ENCODE measurements at regions not wholly inside any gene's neighbourhood (a gene's known extent, or its start where the extent isn't known, plus 50 kb on each side); places are given as distances from the start of the nearest gene placed in this dataset.

GRCh38 chr10:84805149-84805548 is 476.8 kb downstream of the CCSER2 start:
- POLR2A ChIA-PET: no interaction called here
- DNase-seq (ENCODE audit: extremely low spot score): no peak
- CTCF ChIA-PET: interaction anchor here (1.3 to 1.5 kb wide), 2 partner anchors 14 to 21 kb away, joined by 3 read pairs; no protein-coding TSS in a partner anchor
- TF ChIP-seq CTCF (IDR thresholded peaks at IDR 0.05; ENCODE audit: control extremely low read depth, extremely low read depth, low read depth, missing control alignments): no peak

GRCh38 chr10:84811113-84811512 is 482.7 kb downstream of the CCSER2 start:
- no peak for DNase-seq (ENCODE audit: extremely low spot score)
- POLR2A ChIA-PET: no interaction called here
- CTCF ChIA-PET: interaction anchor here (1.1 kb wide), 1 partner anchor 13 kb away, joined by 3 read pairs; no protein-coding TSS in a partner anchor
- no peak for TF ChIP-seq CTCF (IDR thresholded peaks at IDR 0.05; ENCODE audit: control extremely low read depth, extremely low read depth, low read depth, missing control alignments)

- CTCF ChIA-PET: interaction anchor here (1.6 kb wide), 2 partner anchors 12 to 13 kb away, joined by 3 to 4 read pairs; no protein-coding TSS in a partner anchor
- TF ChIP-seq CTCF (IDR thresholded peaks at IDR 0.05; ENCODE audit: control extremely low read depth, extremely low read depth, low read depth, missing control alignments): no peak
- POLR2A ChIA-PET: no interaction called here
- no peak for DNase-seq (ENCODE audit: extremely low spot score)
Measured at GRCh38 chr10:84818961-84819360, 490.6 kb downstream of the CCSER2 start.

- ChIA-PET POLR2A (no interaction called here), CTCF (interaction anchor here (1.1 kb wide), 1 partner anchor 18 kb away, joined by 3 read pairs; no protein-coding TSS in a partner anchor)
- TF ChIP-seq CTCF (IDR thresholded peaks at IDR 0.05; ENCODE audit: control extremely low read depth, extremely low read depth, low read depth, missing control alignments): no peak
- DNase-seq (ENCODE audit: extremely low spot score): no peak
Measured at GRCh38 chr10:84820120-84820519, 491.7 kb downstream of the CCSER2 start.

GRCh38 chr10:84820596-84820995 is 492.2 kb downstream of the CCSER2 start:
- DNase-seq (ENCODE audit: extremely low spot score): no peak
- POLR2A ChIA-PET: no interaction called here
- CTCF ChIA-PET: no interaction called here
- TF ChIP-seq CTCF (IDR thresholded peaks at IDR 0.05; ENCODE audit: control extremely low read depth, extremely low read depth, low read depth, missing control alignments): no peak

GRCh38 chr10:84822931-84823630 is 494.7 kb downstream of the CCSER2 start:
- TF ChIP-seq CTCF (IDR thresholded peaks at IDR 0.05; ENCODE audit: control extremely low read depth, extremely low read depth, low read depth, missing control alignments): no peak
- POLR2A ChIA-PET: no interaction called here
- CTCF ChIA-PET: interaction anchor here (1.4 kb wide), 1 partner anchor 14 kb away, joined by 3 read pairs; no protein-coding TSS in a partner anchor
- DNase-seq (ENCODE audit: extremely low spot score): no peak

Measured in GM10248 (cell line).